Stimulated activated memory B cell treated with anti-CD40 and anti-IgM and Interleukin-4, amounts not matched to agents 10 μg/mL and 1 μg/mL and 100 μg/mL, for 72 hours (primary cell): ENCODE measurements at regions not wholly inside any gene's neighbourhood (a gene's known extent, or its start where the extent isn't known, plus 50 kb on each side); places are given as distances from the start of the nearest gene placed in this dataset.
"Not testable (repeated sequence)": the region's sequence is repeated elsewhere in the genome, so short reads cannot be mapped to it uniquely, and the experiment has no call there.

Experiments used
- ATAC-seq: fragments of 150-1000 bp; cut with Tn5 transposase; 2 replicates; pipeline ENCODE4 v1.10.0; 2021
- H3K27ac Mint-ChIP-seq: one replicate; pipeline ENCODE4 v1.8.0; 2022; ENCODE audit warnings: mild to moderate bottlenecking, mixed read lengths
- H3K27me3 Mint-ChIP-seq: one replicate; pipeline ENCODE4 v1.8.0; 2022; ENCODE audit warnings: mixed read lengths
- H3K36me3 Mint-ChIP-seq: one replicate; pipeline ENCODE4 v1.8.0; 2022; ENCODE audit warnings: mixed read lengths
- H3K4me1 Mint-ChIP-seq: one replicate; pipeline ENCODE4 v1.8.0; 2022; ENCODE audit warnings: mixed read lengths
- H3K4me3 Mint-ChIP-seq: one replicate; pipeline ENCODE4 v1.8.0; 2022; ENCODE audit warnings: mild to moderate bottlenecking, moderate library complexity, mixed read lengths
- H3K9me3 Mint-ChIP-seq: one replicate; pipeline ENCODE4 v1.8.0; 2022; ENCODE audit warnings: mixed read lengths

DNA sequence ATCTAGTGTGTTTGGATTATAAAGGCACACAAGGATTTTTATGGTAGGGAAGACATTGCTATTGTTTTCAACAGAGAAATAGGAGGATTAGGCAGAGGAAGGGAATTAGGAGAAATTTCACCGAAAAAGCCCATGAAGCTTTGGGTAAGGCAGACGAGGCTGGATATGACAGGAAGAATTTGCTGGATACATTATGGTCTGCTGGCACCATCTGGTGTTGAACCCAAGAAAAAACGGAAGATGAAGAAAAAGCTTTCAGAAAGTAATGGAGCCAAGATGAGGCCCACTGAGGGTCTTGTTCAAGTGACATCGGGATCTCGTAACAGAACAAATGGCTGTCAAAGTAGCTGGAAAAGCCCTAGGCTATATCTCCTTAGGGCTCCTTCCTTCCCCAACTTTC, 56.5 kb downstream of the OR2J2 start:
- H3K36me3 Mint-ChIP-seq: no peaks in the 10 kb centered on the region
- no peak for ATAC-seq
- H3K4me3 Mint-ChIP-seq: no peak overlapping the region
- no peak overlapping the region for H3K27ac Mint-ChIP-seq
- H3K27me3 Mint-ChIP-seq: peaks cover 45% of the 10 kb centered on the region
- H3K4me1 Mint-ChIP-seq: peaks cover 12% of the 10 kb centered on the region
- H3K9me3 Mint-ChIP-seq: no peaks in the 10 kb centered on the region

DNA sequence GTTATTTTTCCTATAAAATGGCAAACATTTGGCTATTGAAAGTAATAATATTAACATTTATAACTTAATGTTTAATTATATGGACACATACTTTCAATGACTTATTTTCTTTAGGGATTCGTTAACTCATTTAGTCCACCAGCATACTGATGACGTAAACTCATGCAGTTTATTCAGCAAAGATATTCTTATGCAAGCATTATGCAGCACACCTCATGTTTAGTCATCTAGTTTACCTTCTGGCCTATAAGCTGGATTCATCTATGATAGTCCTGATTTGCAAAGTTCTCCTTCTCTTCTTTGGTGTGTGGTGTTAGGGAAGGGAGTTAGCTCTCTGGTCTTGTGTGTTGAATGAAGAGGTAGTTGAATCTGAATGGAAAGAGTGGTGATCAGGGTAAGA, 60.0 kb downstream of the OR2J2 start:
- H3K27me3 Mint-ChIP-seq: peaks cover 29% of the 10 kb centered on the region

DNA sequence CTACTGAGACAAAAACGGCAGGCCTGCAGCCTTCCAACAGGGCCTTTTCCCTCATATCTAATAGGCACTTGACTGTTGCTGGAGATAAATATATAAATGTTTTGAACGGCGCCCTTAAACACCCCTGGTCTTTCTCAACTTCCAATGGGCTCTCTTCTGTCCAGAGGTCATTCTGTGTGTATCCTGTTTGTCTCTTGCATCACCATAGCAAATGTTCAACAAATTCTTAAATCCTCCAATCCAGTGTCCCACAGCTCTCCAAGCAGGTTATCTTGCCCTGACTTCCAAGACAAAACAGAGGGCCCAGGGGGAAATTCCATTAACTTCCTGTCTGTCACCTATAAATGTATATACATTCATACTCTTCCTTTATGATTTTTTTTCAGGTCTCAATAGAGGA, 62.0 kb downstream of the OR2J2 start:
- Mint-ChIP-seq H3K4me1 (no peaks in the 10 kb centered on the region), H3K9me3 (peaks cover under 1% of the 10 kb centered on the region), H3K27ac (no peak overlapping the region), H3K27me3 (peaks cover 19% of the 10 kb centered on the region), H3K4me3 (no peak overlapping the region), H3K36me3 (no peaks in the 10 kb centered on the region)
- ATAC-seq: no peak

More for the DNA sequence above, 60.0 kb downstream of the OR2J2 start:
- H3K36me3 Mint-ChIP-seq: no peaks in the 10 kb centered on the region
- ATAC-seq: no peak
- no peaks in the 10 kb centered on the region for H3K9me3 Mint-ChIP-seq
- H3K4me1 Mint-ChIP-seq: peaks cover 12% of the 10 kb centered on the region
- H3K4me3 Mint-ChIP-seq: no peak overlapping the region
- no peak overlapping the region for H3K27ac Mint-ChIP-seq

DNA sequence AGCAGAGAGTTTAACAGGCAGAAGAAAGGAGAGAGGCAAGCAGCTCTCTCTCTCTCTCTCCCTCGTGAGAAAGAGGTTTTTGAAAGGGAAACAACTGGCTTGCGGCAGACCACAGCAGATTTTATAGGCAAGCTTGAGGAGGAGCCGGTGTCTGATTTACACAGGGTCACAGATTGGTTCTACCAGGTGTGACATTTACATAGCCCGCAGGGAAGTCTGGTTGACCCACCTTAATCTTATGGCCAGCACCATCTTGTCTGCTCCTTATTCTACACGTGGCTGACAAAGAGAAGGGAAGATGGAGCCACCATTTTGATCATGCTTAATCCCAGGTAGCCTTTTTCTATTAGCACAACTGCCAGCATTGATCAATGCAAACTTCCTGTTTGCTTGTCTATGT, 65.4 kb downstream of the OR2J2 start:
- no peak for ATAC-seq
- Mint-ChIP-seq H3K4me3 (no peak overlapping the region), H3K27me3 (peaks cover 6% of the 10 kb centered on the region), H3K9me3 (peaks cover 8% of the 10 kb centered on the region), H3K27ac (no peak overlapping the region), H3K4me1 (no peaks in the 10 kb centered on the region), H3K36me3 (no peaks in the 10 kb centered on the region)

DNA sequence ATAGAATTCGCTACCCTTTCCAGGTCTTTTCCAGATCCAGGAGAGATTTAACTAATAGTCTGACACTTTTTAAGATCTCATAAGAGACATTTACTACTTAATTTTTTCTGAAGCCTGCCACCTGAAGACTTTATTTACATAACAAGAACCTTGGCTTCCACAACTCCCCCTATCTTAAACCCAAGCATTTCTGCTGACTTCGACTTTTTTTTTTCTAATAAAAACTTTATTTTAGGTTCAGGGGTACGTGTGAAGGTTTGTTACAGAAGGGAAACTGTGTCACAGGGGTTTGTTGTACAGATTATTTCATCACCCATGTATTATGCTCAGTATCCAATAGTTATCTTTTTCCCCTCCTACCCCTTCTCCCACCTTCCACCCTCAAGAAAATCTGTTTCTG, 64.9 kb upstream of the OR14J1 start:
- Mint-ChIP-seq H3K36me3 (no peaks in the 10 kb centered on the region), H3K9me3 (peaks cover 8% of the 10 kb centered on the region), H3K4me1 (no peaks in the 10 kb centered on the region), H3K27me3 (peaks cover 12% of the 10 kb centered on the region), H3K4me3 (no peak overlapping the region), H3K27ac (no peak overlapping the region)
- ATAC-seq: no peak

DNA sequence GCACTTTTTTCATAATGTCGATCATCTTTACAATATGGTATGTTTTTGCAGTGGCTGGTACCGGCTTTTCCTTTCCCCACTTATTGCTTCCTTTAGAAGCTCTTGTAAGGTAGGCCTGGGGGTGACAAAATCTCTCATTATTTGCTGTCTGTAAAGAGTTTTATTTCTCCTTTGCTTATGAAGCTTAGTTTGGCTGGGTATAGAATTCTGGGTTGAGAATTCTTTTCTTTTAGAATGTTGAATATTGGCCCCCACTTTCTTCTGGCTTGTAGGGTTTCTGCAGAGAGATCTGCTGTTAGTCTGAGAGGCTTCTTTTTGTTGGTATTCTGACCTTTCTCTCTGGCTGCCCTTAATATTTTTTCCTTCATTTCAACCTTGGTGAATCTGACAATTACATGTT, 58.5 kb upstream of the OR14J1 start:
- Mint-ChIP-seq H3K27me3 (peaks cover 62% of the 10 kb centered on the region), H3K9me3 (peaks cover 30% of the 10 kb centered on the region)
- H3K4me3 Mint-ChIP-seq, H3K36me3 Mint-ChIP-seq, H3K4me1 Mint-ChIP-seq, ATAC-seq, H3K27ac Mint-ChIP-seq: not testable (repeated sequence)
